H1 (cell line): ENCODE measurements at regions not wholly inside any gene's neighbourhood (a gene's known extent, or its start where the extent isn't known, plus 50 kb on each side); places are given as distances from the start of the nearest gene placed in this dataset.

Source experiments
- CTCF ChIA-PET: fragments of 300-600 bp; sonication (Branson Sonifier 250); formaldehyde crosslinking; loops from one replicate; lab custom pipeline; 2021; ENCODE audit not compliant: partially characterized antibody; lab: Charles Lee
- POLR2A ChIA-PET: fragments of 300-600 bp; sonication (Branson Sonifier 250); formaldehyde crosslinking; loops from one replicate; lab custom pipeline; 2021; ENCODE audit warnings: inconsistent platforms; ENCODE audit not compliant: partially characterized antibody; lab: Charles Lee
- DNase-seq, 2 experiments: peaks; one replicate each; pipeline versions ENCODE4 v3.0.0 to v3.0.0-alpha.2; 2010 to 2022; ENCODE audit warnings: low spot score in 2 of 2, low read depth in 1 of 2, mixed read lengths in 1 of 2
- FAIRE-seq: peaks from 2 replicates; lab custom pipeline; 2011; peaks lifted over from hg19 to GRCh38; lab: Jason Lieb, UNC
- H2AFZ ChIP-seq: 2 replicates; pipeline ENCODE4 v1.8.1; 2012; ENCODE audit warnings: low read length, inconsistent platforms
- H2AK5ac ChIP-seq: 2 replicates; pipeline ENCODE4 v1.6.1; 2013; ENCODE audit warnings: low read depth, low read length
- H2BK120ac ChIP-seq: replicated peaks from 2 replicates; pipeline ENCODE3; 2013; ENCODE audit warnings: low read depth, low read length, inconsistent platforms
- H2BK12ac ChIP-seq: 2 replicates; pipeline ENCODE4 v1.6.1; 2013; ENCODE audit warnings: low read depth, low read length
- H2BK15ac ChIP-seq: 2 replicates; pipeline ENCODE4 v1.6.1; 2013; ENCODE audit warnings: low read length
- H2BK20ac ChIP-seq: 2 replicates; pipeline ENCODE4 v1.6.1; 2013; ENCODE audit warnings: low read length
- H2BK5ac ChIP-seq: 2 replicates; pipeline ENCODE4 v1.6.1; 2013; ENCODE audit warnings: low read depth, low read length
- H3K14ac ChIP-seq: 2 replicates; pipeline ENCODE4 v1.6.1; 2013; ENCODE audit warnings: inconsistent platforms; ENCODE audit not compliant: insufficient read length
- H3K18ac ChIP-seq: 2 replicates; pipeline ENCODE4 v1.6.1; 2013; ENCODE audit warnings: low read length; ENCODE audit errors: extremely low read depth
- H3K23ac ChIP-seq: 2 replicates; pipeline ENCODE4 v1.6.1; 2013; ENCODE audit warnings: inconsistent platforms; ENCODE audit not compliant: insufficient read length
- H3K23me2 ChIP-seq: 2 replicates; pipeline ENCODE4 v1.6.1; 2013; ENCODE audit warnings: low read depth, low read length
- H3K27ac ChIP-seq: 2 replicates; pipeline ENCODE4 v1.6.1; 2011; ENCODE audit warnings: low read depth, low read length, inconsistent platforms
- H3K27me3 ChIP-seq, 4 experiments: replicated peaks in 1 of 4; 1 replicate in 1 of 4; 2 replicates in 3 of 4; pipeline versions ENCODE4 v1.6.1 to v1.8.1; 2011 to 2013; ENCODE audit warnings: low read length in 3 of 4, mild to moderate bottlenecking in 3 of 4, inconsistent platforms in 2 of 4, mixed read lengths in 2 of 4, moderate library complexity in 1 of 4; ENCODE audit not compliant: control insufficient read depth in 3 of 4, insufficient read depth in 3 of 4; ENCODE audit errors: extremely low read depth in 1 of 4
- H3K36me3 ChIP-seq, 4 experiments: 2 replicates each; pipeline versions ENCODE4 v1.6.1 to v1.8.1; 2011 to 2013; ENCODE audit warnings: mild to moderate bottlenecking in 4 of 4, low read length in 3 of 4, moderate library complexity in 2 of 4, control low read depth in 1 of 4, inconsistent platforms in 1 of 4; ENCODE audit not compliant: insufficient read depth in 4 of 4, control insufficient read depth in 2 of 4
- H3K4ac ChIP-seq: replicated peaks from 2 replicates; pipeline ENCODE3; 2013; ENCODE audit warnings: low read length, low read depth, mixed read lengths, inconsistent platforms; ENCODE audit not compliant: insufficient read length
- H3K4me1 ChIP-seq, 4 experiments: replicated peaks in 1 of 4; 1 replicate in 1 of 4; 2 replicates in 3 of 4; pipeline versions ENCODE4 v1.6.1 to v1.8.1; 2011 to 2013; ENCODE audit warnings: low read length in 3 of 4, inconsistent platforms in 2 of 4, mixed read lengths in 1 of 4; ENCODE audit not compliant: insufficient read depth in 4 of 4, control insufficient read depth in 3 of 4
- H3K4me2 ChIP-seq, 2 experiments: 2 replicates each; pipeline versions ENCODE4 v1.6.1 to v1.8.1; 2011 to 2013; ENCODE audit warnings: low read depth in 2 of 2, low read length in 2 of 2, control low read depth in 1 of 2, inconsistent platforms in 1 of 2, mild to moderate bottlenecking in 1 of 2; ENCODE audit not compliant: insufficient read depth in 1 of 2
- H3K4me3 ChIP-seq, 4 experiments: fragments of 200-600, 300-600 bp in 1 of 4; sonication (generic), shearing (Covaris generic), sonication (Bioruptor Twin) in 1 of 4; 2 replicates each; pipeline versions ENCODE4 v1.5.1 to v1.8.1; 2011 to 2016; ENCODE audit warnings: low read length in 4 of 4, low read depth in 3 of 4, control low read depth in 2 of 4, inconsistent platforms in 2 of 4, mild to moderate bottlenecking in 2 of 4, mixed read lengths in 1 of 4, moderate library complexity in 1 of 4; ENCODE audit not compliant: insufficient read depth in 2 of 4; ENCODE audit errors: extremely low read depth in 1 of 4
- H3K56ac ChIP-seq: replicated peaks from 2 replicates; pipeline ENCODE3; 2013; ENCODE audit warnings: low read depth, mild to moderate bottlenecking, mixed read lengths, low read length, inconsistent platforms; ENCODE audit not compliant: insufficient read length
- H3K79me1 ChIP-seq: 2 replicates; pipeline ENCODE4 v1.6.1; 2013; ENCODE audit warnings: low read depth, low read length, control low read depth
- H3K79me2 ChIP-seq, 2 experiments: 2 replicates each; pipeline versions ENCODE4 v1.6.1 to v1.8.1; 2012 to 2013; ENCODE audit warnings: low read length in 2 of 2, mild to moderate bottlenecking in 2 of 2, inconsistent platforms in 1 of 2; ENCODE audit not compliant: insufficient read depth in 2 of 2, control insufficient read depth in 1 of 2
- H3K9ac ChIP-seq, 4 experiments: replicated peaks in 1 of 4; 1 replicate in 1 of 4; 2 replicates in 3 of 4; pipeline versions ENCODE4 v1.6.1 to v1.8.1; 2011 to 2013; ENCODE audit warnings: low read depth in 3 of 4, low read length in 3 of 4, control low read depth in 2 of 4, mild to moderate bottlenecking in 2 of 4, moderate library complexity in 2 of 4, inconsistent platforms in 1 of 4; ENCODE audit errors: extremely low read depth in 1 of 4
- H3K9me3 ChIP-seq, 2 experiments: 2 replicates each; pipeline versions ENCODE4 v1.6.1 to v1.8.1; 2012 to 2013; ENCODE audit warnings: mild to moderate bottlenecking in 2 of 2, moderate library complexity in 2 of 2, control low read depth in 1 of 2, inconsistent platforms in 1 of 2, low read depth in 1 of 2, low read length in 1 of 2, mixed read lengths in 1 of 2; ENCODE audit not compliant: insufficient read depth in 2 of 2
- H4K20me1 ChIP-seq, 2 experiments: replicated peaks in 1 of 2; 2 replicates each; pipeline versions ENCODE3 to v1.8.1; 2011 to 2013; ENCODE audit warnings: inconsistent platforms in 2 of 2, low read length in 2 of 2, mild to moderate bottlenecking in 1 of 2; ENCODE audit not compliant: insufficient read depth in 2 of 2, control insufficient read depth in 1 of 2
- H4K5ac ChIP-seq: 2 replicates; pipeline ENCODE4 v1.6.1; 2013; ENCODE audit warnings: low read length, low read depth, mixed read lengths, inconsistent platforms; ENCODE audit not compliant: insufficient read length
- H4K8ac ChIP-seq: 2 replicates; pipeline ENCODE4 v1.8.0; 2013; ENCODE audit warnings: mild to moderate bottlenecking, moderate library complexity, low read length, inconsistent platforms; ENCODE audit not compliant: insufficient read depth; ENCODE audit errors: extremely low read depth
- H4K91ac ChIP-seq: replicated peaks from 2 replicates; pipeline ENCODE3; 2013; ENCODE audit warnings: low read length, mixed read lengths, inconsistent platforms; ENCODE audit not compliant: insufficient read length
- CHD2 ChIP-seq: IDR thresholded peaks from 2 replicates; pipeline ENCODE4 v1.6.1; 2012; ENCODE audit warnings: low read length, improper control_type of control experiment
- FOSL1 ChIP-seq: IDR thresholded peaks from 2 replicates; pipeline ENCODE4 v1.6.1; 2011; ENCODE audit warnings: mild to moderate bottlenecking, low read depth, low read length, moderate library complexity; ENCODE audit not compliant: insufficient read depth
- RAD21 ChIP-seq, 2 experiments: IDR thresholded peaks in 1 of 2; conservative IDR thresholded peaks in 1 of 2; 2 replicates each; pipeline ENCODE4 v1.6.1; 2011; ENCODE audit warnings: low read depth in 2 of 2, low read length in 2 of 2, improper control_type of control experiment in 1 of 2, inconsistent platforms in 1 of 2, mild to moderate bottlenecking in 1 of 2, moderate library complexity in 1 of 2
- RXRA ChIP-seq: IDR thresholded peaks from 2 replicates; pipeline ENCODE4 v1.6.1; 2011; ENCODE audit warnings: low read depth, mild to moderate bottlenecking, low read length, moderate library complexity; ENCODE audit not compliant: insufficient read depth
- TAF7 ChIP-seq: optimal IDR thresholded peaks from 2 replicates; pipeline ENCODE3; 2011; ENCODE audit warnings: low read depth, mild to moderate bottlenecking, inconsistent platforms, low read length, moderate library complexity, borderline replicate concordance
- WGBS, 2 experiments: shearing (Covaris generic) in 1 of 2; methylation state at CpG; one replicate each; pipeline versions ENCODE4 v1.1.6 to v1.1.7; 2013 to 2015; ENCODE audit warnings: low lambda C conversion rate in 2 of 2, mixed read lengths in 2 of 2, inconsistent platforms in 1 of 2, low coverage in 1 of 2, missing lambda C conversion rate in 1 of 2; ENCODE audit not compliant: insufficient replicate concordance in 2 of 2, insufficient coverage in 1 of 2, insufficient read length in 1 of 2; ENCODE audit errors: extremely low coverage in 1 of 2, missing lambda C conversion rate in 1 of 2; 5-methylcytosine and 5-hydroxymethylcytosine counted together

DNA sequence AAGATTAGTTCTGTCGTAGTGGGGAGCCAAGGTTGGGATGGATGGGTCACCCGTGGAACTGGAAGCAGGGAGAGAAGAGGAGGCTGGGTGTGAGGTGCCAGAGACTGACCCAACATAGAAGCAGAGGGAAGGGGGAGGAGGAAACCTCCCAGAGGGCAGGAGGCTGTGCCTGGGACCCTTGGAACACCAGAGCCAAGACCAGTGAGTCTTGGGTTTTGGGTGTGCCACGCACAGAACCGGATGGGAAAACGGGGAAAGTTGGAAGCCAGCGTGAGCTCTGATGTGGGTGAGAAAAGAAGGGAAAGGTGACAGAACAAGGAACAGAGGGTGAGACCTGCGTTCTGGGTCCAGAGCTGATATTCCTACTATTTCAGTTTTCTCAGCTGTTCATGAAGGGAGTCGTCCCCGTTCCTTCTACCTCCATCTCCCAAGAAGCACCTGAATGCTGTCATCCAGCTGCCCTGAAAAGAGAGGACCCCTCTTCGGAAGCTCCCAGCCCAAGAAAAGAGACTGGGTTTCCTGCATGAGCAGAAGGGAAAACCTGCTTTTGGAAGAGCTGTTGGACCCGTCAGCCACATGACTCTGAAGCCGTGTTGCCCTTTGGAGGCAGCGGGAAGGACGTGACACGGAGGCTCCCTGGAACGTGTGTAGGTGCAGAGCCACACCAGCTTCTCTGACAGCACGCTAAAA is 250.1 kb downstream of the NDUFA10 start:
- Histone ChIP-seq H3K27me3 (no peaks in the 10 kb centered on the region), H2BK20ac (no peak overlapping the region), H3K4me2 (no peak overlapping the region), H2BK12ac (no peak overlapping the region), H3K23me2 (no peaks in the 10 kb centered on the region), H3K4ac (no peak overlapping the region), H4K20me1 (no peaks in the 10 kb centered on the region), H3K9ac (no peak overlapping the region), H3K36me3 (no peaks in the 10 kb centered on the region), H3K79me1 (no peaks in the 10 kb centered on the region), H4K91ac (no peak overlapping the region), H3K4me1 (no peaks in the 10 kb centered on the region), H3K4me3 (no peak overlapping the region), H3K79me2 (no peaks in the 10 kb centered on the region), H3K9me3 (peaks cover 5 to 11% of the 10 kb centered on the region in 2 experiments; a peak in 2 of 4 replicates), H2BK15ac (no peak overlapping the region), H3K27ac (no peak overlapping the region), H2BK120ac (no peak overlapping the region), H4K8ac (no peak overlapping the region), H3K23ac (no peak overlapping the region), H2BK5ac (no peak overlapping the region), H3K18ac (no peak overlapping the region), H3K56ac (no peak overlapping the region), H4K5ac (no peak overlapping the region), H2AFZ (no peak overlapping the region), H2AK5ac (no peak overlapping the region), H3K14ac (no peak overlapping the region)
- ChIA-PET POLR2A (no interaction called here), CTCF (no interaction called here)
- TF ChIP-seq RXRA (no peak), CHD2 (no peak), TAF7 (no peak), RAD21 (IDR thresholded peaks at IDR 0.05 in 1 of 2, conservative IDR thresholded peaks at IDR 0.05 in 1 of 2; ENCODE audit: low read depth in 2 of 2, low read length in 2 of 2) (no peak), FOSL1 (no peak)
- FAIRE-seq (no peak), DNase-seq (no peak)
- 87% methylated on average over 17 of the region's 17 CpGs; no CpG with 5 or more reads in 1 of the 2 experiments for WGBS, 2 experiments
